ENCODE measurements at regions not wholly inside any gene's neighbourhood (a gene's known extent, or its start where the extent isn't known, plus 50 kb on each side); places are given as distances from the start of the nearest gene placed in this dataset.
A peak's percentile ranks its signal among the peaks of the same experiment; 100 is the strongest.

DNA sequence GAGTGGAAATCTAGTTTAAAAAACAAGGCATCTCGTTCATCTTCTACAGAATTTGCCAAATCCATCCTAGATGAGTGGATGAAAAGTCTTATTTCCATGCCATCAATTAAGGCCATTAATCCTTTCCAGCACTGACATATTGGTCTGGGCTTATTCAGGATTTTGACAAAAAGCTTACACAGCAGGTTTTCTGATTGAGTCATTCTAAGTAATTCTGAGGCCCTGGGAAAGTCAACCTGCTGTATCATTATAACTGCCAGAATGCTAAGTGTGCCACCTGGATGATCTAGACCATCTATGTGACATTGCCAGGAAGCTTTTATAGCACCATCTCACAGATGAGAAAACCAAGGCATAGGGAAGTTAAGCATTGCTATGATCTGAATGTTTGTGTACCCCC lies 132.1 kb upstream of the MAP3K1 start:
- TF ChIP-seq, protein P1, sequence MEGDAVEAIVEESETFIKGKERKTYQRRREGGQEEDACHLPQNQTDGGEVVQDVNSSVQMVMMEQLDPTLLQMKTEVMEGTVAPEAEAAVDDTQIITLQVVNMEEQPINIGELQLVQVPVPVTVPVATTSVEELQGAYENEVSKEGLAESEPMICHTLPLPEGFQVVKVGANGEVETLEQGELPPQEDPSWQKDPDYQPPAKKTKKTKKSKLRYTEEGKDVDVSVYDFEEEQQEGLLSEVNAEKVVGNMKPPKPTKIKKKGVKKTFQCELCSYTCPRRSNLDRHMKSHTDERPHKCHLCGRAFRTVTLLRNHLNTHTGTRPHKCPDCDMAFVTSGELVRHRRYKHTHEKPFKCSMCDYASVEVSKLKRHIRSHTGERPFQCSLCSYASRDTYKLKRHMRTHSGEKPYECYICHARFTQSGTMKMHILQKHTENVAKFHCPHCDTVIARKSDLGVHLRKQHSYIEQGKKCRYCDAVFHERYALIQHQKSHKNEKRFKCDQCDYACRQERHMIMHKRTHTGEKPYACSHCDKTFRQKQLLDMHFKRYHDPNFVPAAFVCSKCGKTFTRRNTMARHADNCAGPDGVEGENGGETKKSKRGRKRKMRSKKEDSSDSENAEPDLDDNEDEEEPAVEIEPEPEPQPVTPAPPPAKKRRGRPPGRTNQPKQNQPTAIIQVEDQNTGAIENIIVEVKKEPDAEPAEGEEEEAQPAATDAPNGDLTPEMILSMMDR (IDR thresholded peaks at IDR 0.05), result no peak
- no peak for TF ChIP-seq POLR2A (IDR thresholded peaks at IDR 0.05)
- H3K27me3 ChIP-seq, result no peaks in the 10 kb centered on the region
- peaks cover 0 to 16% (median 4%) of the 10 kb centered on the region in 4 donors for H3K4me1 ChIP-seq
- no peaks in the 10 kb centered on the region for H3K36me3 ChIP-seq
- H3K9me3 ChIP-seq, result no peaks in the 10 kb centered on the region
- no peak overlapping the region for H3K4me3 ChIP-seq
- H3K27ac ChIP-seq, result no peak overlapping the region
- no peak for DNase-seq

DNA sequence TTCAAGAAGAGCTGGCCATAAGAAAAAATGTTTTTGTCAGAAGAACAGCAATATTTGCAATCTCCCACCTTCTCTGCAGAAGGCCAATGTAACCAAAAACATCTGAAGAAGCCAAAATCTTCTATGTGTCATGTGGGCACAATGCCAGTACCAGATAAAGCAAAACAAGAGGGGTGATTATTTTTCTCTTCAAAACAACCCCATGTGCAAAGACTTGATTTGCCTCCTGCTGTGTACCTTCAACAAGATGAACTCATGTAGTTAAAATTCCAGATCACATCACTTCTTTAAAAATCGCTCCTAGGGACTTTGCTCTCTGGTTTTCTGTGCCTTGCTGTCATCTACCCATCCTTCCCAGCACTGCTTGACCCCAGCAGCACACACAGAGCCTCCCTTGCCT lies 134.0 kb upstream of the MAP3K1 start:
- no peak for DNase-seq

DNA sequence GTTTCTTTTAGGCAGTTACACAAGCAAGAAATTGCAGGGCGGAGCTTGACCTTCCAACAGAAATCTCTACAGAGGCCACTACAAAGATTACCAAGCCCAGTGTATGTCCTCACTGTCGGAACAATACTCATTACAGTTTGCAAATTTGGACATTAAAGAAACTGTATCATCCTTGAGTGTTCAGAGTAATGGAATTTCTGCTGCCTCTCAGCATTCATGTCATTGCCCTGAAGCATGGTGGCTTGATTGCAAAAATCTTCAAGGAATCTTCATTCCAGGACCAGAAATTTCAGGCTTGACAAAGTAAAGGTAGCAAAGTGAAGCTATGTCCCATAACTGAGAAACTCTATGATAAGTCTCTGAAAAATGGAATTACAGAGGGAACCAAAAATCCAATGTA lies 134.6 kb upstream of the MAP3K1 start:
- TF ChIP-seq POLR2A (IDR thresholded peaks at IDR 0.05), result no peak
- TF ChIP-seq, protein P1 (IDR thresholded peaks at IDR 0.05), result no peak
- H3K4me3 ChIP-seq, result no peak overlapping the region
- peaks cover 0 to 11% (median 4%) of the 10 kb centered on the region in 4 donors for H3K4me1 ChIP-seq
- H3K27ac ChIP-seq, result no peak overlapping the region
- H3K9me3 ChIP-seq, result no peaks in the 10 kb centered on the region
- no peaks in the 10 kb centered on the region for H3K27me3 ChIP-seq
- DNase-seq, result no peak
- H3K36me3 ChIP-seq, result no peaks in the 10 kb centered on the region

More for the DNA sequence above, 134.0 kb upstream of the MAP3K1 start:
- TF ChIP-seq, protein P1 (IDR thresholded peaks at IDR 0.05), result no peak
- TF ChIP-seq POLR2A (IDR thresholded peaks at IDR 0.05), result no peak
- Histone ChIP-seq H3K4me3 (no peak overlapping the region), H3K9me3 (no peaks in the 10 kb centered on the region), H3K36me3 (no peaks in the 10 kb centered on the region), H3K27ac (no peak overlapping the region), H3K27me3 (no peaks in the 10 kb centered on the region), H3K4me1 (peaks cover 0 to 11% (median 4%) of the 10 kb centered on the region in 4 donors)

DNA sequence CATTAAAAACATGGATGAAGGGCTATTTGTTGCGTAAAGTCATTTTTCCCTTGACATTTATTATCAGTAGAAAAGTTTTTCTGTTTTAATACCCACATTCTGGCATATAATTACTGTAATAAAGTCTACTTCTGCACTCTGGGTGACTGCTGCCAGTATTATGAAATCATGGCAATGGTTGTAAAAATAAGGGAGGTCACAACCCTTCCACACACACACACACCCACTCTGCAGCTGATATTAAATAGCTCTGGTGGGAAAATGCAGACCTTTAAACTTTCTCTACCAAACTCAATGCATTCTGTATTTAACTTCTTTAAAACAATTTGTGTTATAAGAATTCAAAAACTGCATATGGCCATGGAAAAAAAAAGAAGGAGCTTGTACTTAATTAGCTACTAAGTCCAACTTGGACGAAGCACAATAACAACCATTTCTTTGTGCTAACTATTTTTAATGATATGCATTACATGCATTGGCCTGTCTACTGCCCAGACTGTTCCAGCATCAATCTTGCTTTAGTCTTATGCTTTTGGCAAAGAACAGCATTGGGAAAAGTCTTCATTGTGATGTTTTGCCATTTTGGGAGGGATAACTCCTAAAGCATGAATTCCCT lies 137.6 kb upstream of the MAP3K1 start:
- Histone ChIP-seq H3K9me3 (no peaks in the 10 kb centered on the region), H3K36me3 (no peaks in the 10 kb centered on the region), H3K4me3 (no peak overlapping the region), H3K4me1 (peaks cover 0 to 11% (median 0%) of the 10 kb centered on the region in 4 donors), H3K27ac (peak overlapping the region in 1 of 4 donors; percentile 14), H3K27me3 (no peaks in the 10 kb centered on the region)
- DNase-seq, result no peak
- TF ChIP-seq POLR2A (IDR thresholded peaks at IDR 0.05), result no peak
- TF ChIP-seq, protein P1 (IDR thresholded peaks at IDR 0.05), result no peak

DNA sequence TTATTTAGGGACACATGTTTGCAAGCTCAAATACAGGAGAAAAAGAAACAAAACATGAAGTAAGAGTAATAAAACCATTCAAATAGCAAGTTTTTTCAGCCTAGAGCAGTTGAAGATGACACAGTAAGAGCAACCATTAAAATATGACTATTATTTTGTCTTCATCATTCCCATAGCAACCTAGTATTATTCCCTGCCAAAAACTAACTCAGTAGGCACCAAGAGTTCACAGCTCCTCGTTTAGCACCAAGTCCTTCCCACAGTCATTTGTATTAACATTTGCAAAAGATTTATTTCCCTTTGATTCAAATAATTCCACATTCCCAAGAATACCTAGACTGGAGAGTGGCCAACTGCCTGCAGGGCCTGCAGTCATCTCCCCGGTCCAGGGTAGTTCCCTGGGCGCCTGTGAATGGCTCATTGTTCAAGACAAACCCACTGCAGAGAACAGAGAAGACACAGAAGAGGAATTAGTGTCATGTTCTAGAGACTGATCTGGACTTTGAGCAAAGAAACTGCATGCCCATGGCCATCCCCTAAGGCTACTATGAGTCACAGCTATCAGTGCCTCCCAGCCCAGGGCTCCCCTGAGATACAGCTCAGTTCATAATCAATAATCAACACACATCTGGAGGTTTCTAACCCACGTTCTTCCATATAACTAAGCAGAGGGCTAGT lies 139.1 kb upstream of the MAP3K1 start:
- H3K27me3 ChIP-seq, result no peaks in the 10 kb centered on the region
- DNase-seq, result peak in 1 of 3 donors; percentile 66
- no peak overlapping the region for H3K4me3 ChIP-seq
- TF ChIP-seq, protein P1 (IDR thresholded peaks at IDR 0.05), result no peak
- no peak for TF ChIP-seq POLR2A (IDR thresholded peaks at IDR 0.05)
- peak overlapping the region in 3 of 4 donors; percentile 9 to 68 (median 32) for H3K27ac ChIP-seq
- no peaks in the 10 kb centered on the region for H3K36me3 ChIP-seq
- H3K9me3 ChIP-seq, result no peaks in the 10 kb centered on the region
- H3K4me1 ChIP-seq, result peaks cover 0 to 11% (median 0%) of the 10 kb centered on the region in 4 donors
